IPS-18c (cell line): ENCODE measurements at regions not wholly inside any gene's neighbourhood (a gene's known extent, or its start where the extent isn't known, plus 50 kb on each side); places are given as distances from the start of the nearest gene placed in this dataset.

Experiments
- H3K4me3 ChIP-seq: 2 replicates; pipeline ENCODE4 v1.7.0; 2013; ENCODE audit warnings: low read depth, mild to moderate bottlenecking, low read length, moderate library complexity; ENCODE audit not compliant: insufficient read depth
- H3K9me3 ChIP-seq: one replicate; pipeline ENCODE4 v1.6.1; 2013; ENCODE audit warnings: mild to moderate bottlenecking, low read length, moderate library complexity; ENCODE audit not compliant: control insufficient read depth, insufficient read depth

DNA sequence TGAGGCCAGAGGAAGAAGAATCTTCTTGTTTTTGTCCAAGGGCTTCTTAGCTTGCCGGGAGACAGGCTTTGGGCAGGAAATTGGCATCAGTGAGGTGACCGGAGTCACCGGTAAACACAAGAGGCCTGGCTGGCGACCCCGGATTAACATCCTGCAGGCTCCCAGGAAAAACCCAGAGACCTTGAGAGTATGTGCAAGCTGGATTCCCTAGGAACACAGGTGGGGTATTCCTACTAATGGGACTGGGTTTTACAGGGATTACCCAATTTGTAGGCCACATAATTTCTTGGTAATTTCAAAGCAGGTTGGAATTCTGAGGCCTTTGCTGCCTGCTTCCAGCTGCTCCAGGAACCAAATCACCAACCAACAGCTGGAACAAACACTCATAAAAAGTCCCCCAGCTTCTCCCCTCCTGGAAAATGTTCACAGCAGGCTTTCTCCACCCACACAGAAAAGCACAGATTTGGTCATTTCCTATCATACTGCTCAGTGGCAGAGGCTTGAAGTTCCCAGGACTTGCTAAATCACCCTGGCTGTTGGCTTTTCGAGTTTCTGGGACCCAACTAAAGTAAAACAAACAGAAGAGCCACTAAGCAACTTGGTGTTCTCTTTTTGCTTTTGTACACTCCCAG lies 258.8 kb downstream of the IRF8 start:
- H3K9me3 ChIP-seq = no peaks in the 10 kb centered on the region
- H3K4me3 ChIP-seq = no peak overlapping the region

DNA sequence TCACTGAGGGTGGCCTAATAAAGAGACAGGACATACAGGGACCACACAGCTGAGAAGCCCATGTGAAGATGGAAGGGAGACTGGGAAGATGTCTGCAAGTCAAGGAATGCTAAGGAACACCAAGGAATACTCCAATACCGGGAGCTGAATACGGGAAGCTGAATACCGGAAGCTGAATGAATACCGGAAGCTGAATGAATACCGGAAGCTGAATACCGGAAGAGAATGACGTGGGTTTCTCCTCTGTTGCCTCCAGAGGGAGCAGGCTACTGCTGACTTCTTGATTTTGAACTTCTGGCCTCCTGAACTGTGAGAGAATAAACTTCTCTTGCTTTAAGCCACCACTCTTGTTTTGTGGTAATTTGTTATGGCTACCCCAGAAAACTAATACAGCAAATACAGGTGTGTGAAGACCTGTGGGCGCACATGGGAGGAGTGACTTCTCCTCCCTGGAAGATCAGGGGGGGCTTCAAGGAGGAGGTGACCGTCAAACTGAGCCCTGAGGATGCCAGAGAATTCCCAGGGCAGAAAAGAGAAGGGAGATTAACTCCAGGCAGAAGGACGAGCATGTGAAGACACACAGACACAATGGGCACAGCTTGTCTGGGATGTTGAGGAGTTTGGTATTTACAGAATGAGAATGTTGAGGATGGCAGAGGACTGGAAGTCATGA lies 259.9 kb downstream of the IRF8 start:
- peaks cover 3% of the 10 kb centered on the region for H3K9me3 ChIP-seq
- H3K4me3 ChIP-seq = no peak overlapping the region

DNA sequence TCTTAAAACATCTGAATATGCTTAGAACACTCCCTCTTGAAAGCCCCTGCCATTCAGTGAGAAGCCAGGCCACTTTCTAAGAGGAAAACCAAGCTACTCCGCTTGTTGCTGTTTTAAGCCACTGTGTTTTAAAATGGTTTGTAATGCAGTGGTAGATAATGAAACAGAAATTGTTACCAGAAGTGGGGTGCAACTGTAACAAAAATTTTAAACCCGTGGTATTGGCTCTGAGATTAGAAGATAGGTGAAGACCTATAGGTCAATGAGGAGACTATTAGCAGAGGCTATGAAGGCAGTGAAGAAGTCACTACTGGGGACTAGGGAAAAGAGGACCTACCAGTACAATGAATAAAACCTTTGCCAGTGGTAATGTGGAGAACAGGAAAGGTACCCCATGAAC lies 266.5 kb downstream of the IRF8 start:
- Histone ChIP-seq H3K4me3 (no peak overlapping the region), H3K9me3 (peaks cover 3% of the 10 kb centered on the region)

DNA sequence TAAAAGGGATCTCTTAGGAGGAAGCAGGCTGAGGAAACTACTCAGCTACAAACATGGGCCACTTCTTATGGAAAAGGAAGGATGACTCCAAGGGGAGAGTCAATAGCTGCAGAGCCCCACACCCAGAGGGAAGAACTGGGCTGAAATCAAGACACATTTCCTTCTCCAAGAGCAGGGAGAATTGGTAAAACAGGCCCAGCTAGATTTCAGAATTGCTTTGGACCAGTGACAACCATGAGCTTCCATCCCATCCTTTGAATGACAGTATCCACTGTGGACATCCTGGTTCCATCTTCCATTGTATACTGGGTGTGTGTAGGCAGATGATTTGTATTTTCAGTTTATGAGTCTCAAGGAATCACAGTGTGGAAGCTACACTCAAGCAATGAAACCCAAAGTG lies 267.5 kb downstream of the IRF8 start:
- Histone ChIP-seq H3K9me3 (peaks cover 3% of the 10 kb centered on the region), H3K4me3 (no peak overlapping the region)

GRCh38 chr16:86167061-86167460 lies 268.1 kb downstream of the IRF8 start:
- H3K4me3 ChIP-seq = no peak overlapping the region
- H3K9me3 ChIP-seq = peaks cover 3% of the 10 kb centered on the region

DNA sequence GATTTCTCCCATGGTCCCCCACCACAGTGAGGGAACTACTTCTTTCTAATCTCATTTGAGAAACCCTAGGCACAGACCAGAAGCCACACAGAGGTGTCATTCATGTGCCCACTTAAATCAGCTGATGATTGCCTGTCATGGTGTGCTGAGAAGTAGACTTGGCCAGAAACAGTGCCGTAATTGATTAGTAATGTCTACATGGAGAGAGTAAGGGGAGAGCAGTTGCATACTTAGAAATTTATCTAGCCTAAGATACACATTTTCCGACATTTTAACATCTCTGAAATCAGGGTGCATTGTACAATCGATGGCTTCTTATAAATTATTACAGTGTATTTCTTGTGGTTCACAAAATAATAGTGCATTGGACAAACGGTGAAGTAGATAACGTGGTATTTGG lies 271.8 kb downstream of the IRF8 start:
- Histone ChIP-seq H3K9me3 (no peaks in the 10 kb centered on the region), H3K4me3 (no peak overlapping the region)

GRCh38 chr16:86171329-86171728 lies 272.4 kb downstream of the IRF8 start:
- Histone ChIP-seq H3K9me3 (no peaks in the 10 kb centered on the region), H3K4me3 (no peak overlapping the region)

DNA sequence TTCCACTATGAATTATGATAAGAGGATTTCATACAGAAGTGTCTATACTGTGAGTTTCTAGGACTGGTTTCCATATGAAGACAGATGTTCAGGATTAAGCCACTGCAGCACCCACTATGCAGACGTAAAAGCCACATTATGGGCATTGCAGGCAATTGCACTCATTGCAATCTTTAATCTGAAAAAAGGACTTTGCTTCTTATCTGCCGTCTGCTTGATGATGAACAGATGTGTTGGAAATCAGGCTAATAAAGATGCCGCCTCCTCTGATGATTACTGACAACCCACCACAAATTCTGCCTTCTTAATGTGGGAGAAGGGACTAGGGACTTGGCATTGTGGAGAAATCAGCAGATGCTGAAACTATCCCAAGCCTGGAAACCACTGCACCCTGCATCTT lies 276.9 kb downstream of the IRF8 start:
- peaks cover 4% of the 10 kb centered on the region for H3K9me3 ChIP-seq
- no peak overlapping the region for H3K4me3 ChIP-seq

- Histone ChIP-seq H3K4me3 (no peak overlapping the region), H3K9me3 (peaks cover 4% of the 10 kb centered on the region)
These were observed 277.5 kb downstream of the IRF8 start for GRCh38 chr16:86176462-86176861.

DNA sequence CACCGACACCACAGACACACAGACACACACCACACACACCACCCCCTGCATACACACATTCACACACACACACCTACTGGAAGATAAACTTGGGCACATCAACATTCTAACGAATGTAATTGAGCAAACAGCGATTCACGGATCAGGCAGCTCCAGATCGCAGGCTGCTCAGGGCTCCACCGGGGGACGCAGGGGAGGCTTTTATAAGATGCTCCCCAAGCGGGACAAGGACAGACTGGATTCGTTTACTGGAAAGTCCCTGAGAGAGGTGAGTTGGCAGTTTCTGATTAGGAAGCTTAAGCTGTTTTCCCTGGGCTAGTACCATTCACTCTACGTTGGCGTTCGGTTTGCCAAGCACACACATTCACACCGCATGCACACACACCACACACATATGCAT lies 281.3 kb downstream of the IRF8 start:
- H3K9me3 ChIP-seq = peaks cover 5% of the 10 kb centered on the region
- H3K4me3 ChIP-seq = no peak overlapping the region

DNA sequence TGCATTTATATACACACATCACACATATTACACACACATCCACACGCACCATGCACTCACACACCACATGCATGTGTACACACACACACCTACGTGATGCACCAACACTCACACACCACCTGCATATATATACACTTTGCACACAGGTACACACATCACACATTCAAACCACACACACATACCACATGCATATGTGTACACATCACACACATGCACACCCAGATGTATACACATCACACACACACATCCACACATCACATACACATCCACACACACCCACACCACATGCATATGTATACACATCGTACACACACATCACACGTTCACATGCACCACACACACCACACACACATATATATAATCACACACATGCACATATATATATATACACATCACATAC lies 281.8 kb downstream of the IRF8 start:
- no peak overlapping the region for H3K4me3 ChIP-seq

DNA sequence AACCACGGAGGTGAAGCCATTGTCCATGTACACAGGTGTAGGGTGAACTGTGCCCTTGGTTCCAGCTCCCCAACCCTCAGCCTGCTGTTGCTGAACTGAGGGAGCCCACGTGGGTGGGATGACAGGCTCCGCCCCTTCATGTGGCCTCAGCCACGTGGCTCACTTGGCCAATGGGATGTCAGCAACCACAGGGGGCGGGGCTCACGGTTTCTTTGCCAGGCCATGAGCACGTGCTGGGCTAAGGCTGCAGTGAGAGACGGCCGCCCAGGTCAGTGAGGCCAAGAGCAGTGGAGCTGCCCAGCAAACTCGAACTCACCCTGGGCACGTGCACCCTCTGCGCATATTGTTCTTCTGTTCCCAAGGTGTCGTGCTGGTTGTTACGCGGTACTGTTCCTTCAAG lies 282.6 kb downstream of the IRF8 start:
- no peak overlapping the region for H3K4me3 ChIP-seq
- H3K9me3 ChIP-seq = peaks cover 7% of the 10 kb centered on the region

More for the DNA sequence above, 281.8 kb downstream of the IRF8 start:
- peaks cover 7% of the 10 kb centered on the region for H3K9me3 ChIP-seq

DNA sequence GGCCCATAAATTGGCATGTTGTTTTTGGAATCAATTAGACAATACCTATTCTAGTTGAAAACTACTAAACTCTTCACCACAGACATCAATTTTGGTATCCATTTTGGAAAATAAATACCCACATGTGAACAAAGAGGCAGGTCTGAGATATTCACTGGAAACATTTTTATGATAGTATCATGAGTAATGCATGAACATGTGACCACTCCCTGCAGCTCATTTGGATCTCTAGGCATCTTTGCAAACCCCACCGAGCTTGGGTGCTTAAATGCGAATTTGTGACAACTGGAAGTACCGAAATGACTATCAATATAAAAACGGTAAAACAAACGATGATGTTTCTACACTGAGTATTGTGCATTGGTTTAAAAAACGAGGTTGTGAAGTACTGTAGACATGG lies 285.2 kb downstream of the IRF8 start:
- no peak overlapping the region for H3K4me3 ChIP-seq
- peaks cover 2% of the 10 kb centered on the region for H3K9me3 ChIP-seq

DNA sequence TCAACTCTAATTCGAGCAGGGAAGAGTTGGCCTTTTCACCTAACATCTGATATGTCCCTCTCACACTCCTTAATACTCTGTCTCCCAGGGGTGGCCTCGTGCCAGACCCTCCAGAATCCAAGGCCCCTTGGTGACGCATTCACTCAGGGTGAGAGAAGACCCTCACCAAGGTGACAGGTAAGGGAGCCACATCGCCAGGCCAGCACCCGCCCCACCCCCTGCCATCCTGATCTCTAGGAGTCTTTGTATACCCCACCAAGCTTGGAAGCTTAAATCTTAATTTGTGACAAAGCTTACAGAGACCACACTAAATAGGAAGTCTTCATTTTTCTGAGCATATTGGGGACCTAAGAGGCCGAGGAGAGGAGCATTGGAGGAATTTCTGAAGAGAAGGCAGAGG lies 286.1 kb downstream of the IRF8 start:
- peaks cover 2% of the 10 kb centered on the region for H3K9me3 ChIP-seq
- H3K4me3 ChIP-seq = no peak overlapping the region

DNA sequence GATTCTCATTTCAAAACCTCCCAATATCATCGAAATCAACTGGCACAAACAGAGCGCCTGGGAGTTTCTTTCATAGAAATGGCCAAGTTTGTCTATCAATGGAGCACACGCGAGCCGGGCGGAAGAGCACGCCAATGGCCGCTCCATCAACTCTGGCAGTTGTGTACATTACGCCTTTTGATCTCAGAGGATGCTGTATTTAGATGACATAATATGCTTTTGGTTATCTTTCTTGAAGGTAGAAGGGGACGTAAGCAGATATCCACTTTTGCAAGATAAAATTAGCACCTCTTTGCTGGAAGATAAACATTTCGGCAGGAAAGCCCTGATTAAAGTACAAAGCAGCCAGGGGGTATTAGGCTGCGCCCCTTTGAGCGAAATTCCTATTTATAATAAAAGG lies 287.4 kb downstream of the IRF8 start:
- H3K9me3 ChIP-seq = peaks cover 2% of the 10 kb centered on the region
- H3K4me3 ChIP-seq = no peak overlapping the region

DNA sequence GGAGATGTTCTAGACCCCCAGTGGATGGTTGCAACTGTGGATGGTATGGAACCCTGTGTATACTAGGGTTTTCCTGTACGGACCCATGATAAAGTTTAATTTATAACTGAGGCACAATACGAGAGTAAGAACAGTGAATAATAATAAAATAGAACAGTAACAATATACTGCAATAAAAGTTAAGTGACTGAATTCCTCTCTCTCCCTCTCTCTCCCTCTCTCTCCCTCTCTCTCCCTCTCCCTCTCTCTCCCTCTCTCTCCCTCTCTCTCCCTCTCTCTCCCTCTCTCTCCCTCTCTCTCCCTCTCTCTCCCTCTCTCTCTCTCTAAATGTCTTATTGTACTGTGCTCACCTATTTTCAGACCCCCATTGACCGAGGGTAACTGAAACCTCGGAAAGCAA lies 291.0 kb downstream of the IRF8 start:
- no peak overlapping the region for H3K4me3 ChIP-seq
- peaks cover 2% of the 10 kb centered on the region for H3K9me3 ChIP-seq

DNA sequence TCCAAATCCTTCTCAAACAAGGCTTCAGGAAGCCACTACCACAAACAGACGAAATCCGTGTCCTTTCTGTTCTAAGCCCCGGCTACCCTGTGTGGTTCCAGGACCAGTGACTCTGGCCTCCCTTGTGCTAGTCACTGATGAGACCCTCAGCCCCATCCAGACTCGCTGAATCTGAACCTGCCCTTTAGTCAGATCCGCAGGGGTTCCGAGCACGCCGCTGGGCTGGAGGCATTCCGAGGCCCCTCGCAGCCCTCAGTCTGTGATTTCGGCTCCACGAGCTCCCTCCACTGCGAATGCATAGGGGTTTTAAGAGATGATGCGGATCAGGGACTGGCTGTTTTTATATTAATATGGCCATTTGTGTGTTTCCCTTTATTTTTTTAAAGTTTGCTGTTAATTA lies 292.7 kb downstream of the IRF8 start:
- no peaks in the 10 kb centered on the region for H3K9me3 ChIP-seq
- no peak overlapping the region for H3K4me3 ChIP-seq

GRCh38 chr16:86193528-86194193 lies 294.7 kb downstream of the IRF8 start:
- no peaks in the 10 kb centered on the region for H3K9me3 ChIP-seq
- no peak overlapping the region for H3K4me3 ChIP-seq
